ENCODE measurements at regions not wholly inside any gene's neighbourhood (a gene's known extent, or its start where the extent isn't known, plus 50 kb on each side); places are given as distances from the start of the nearest gene placed in this dataset.

DNA sequence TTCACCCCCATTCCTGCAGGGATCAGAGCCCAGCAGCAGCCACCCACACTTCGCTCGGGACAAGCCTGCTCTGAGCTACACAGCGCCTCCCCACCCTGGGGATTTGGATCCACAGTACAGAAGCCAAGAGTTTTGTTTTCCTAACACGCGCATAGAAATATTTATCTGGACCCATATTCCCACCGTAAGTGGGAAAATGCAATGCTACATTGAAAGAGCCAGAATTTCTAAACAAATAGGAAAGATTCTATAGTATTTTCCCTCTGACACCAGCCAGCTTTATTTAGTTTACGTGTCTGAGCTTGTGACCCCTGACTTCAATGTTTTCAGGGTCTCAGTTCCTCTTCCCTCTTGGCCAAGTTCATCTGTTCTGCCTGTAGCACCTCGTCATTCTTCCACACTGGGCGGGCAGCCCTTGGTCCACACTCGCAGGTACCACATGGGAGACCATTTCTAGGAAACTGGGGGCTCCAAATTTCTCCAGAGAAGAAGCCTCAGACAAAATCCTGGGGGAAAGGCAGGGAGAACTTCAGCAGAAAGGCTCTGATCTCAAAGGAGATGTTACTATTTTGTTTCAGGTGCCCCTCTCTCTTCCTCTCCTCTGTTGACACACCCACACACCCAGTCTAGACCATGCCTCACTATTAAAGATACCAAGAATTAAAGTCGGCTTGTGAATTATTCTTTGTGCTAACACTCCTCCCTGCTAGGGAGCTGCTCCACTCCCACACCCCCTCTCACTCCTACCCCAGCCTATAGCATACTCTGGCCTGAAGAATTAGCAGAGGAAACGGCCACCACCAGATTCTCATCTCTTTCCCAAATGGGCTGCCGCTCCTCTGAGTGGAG lies 116.0 kb upstream of the PCGF5 start:
- H3K9me3 ChIP-seq: no peaks in the 10 kb centered on the region
- no peak overlapping the region for H3K27ac ChIP-seq
- no peak overlapping the region for H3K4me3 ChIP-seq (ENCODE audit: low read depth in 1 of 2, low read length in 1 of 2)
- TF ChIP-seq, protein P1, sequence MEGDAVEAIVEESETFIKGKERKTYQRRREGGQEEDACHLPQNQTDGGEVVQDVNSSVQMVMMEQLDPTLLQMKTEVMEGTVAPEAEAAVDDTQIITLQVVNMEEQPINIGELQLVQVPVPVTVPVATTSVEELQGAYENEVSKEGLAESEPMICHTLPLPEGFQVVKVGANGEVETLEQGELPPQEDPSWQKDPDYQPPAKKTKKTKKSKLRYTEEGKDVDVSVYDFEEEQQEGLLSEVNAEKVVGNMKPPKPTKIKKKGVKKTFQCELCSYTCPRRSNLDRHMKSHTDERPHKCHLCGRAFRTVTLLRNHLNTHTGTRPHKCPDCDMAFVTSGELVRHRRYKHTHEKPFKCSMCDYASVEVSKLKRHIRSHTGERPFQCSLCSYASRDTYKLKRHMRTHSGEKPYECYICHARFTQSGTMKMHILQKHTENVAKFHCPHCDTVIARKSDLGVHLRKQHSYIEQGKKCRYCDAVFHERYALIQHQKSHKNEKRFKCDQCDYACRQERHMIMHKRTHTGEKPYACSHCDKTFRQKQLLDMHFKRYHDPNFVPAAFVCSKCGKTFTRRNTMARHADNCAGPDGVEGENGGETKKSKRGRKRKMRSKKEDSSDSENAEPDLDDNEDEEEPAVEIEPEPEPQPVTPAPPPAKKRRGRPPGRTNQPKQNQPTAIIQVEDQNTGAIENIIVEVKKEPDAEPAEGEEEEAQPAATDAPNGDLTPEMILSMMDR (IDR thresholded peaks at IDR 0.05): no peak
- H3K27me3 ChIP-seq: no peaks in the 10 kb centered on the region
- H3K4me1 ChIP-seq (ENCODE audit: control insufficient read depth in 1 of 2, insufficient read depth in 1 of 2, low read depth in 1 of 2, low read length in 1 of 2): no peaks in the 10 kb centered on the region
- H3K36me3 ChIP-seq: no peaks in the 10 kb centered on the region

DNA sequence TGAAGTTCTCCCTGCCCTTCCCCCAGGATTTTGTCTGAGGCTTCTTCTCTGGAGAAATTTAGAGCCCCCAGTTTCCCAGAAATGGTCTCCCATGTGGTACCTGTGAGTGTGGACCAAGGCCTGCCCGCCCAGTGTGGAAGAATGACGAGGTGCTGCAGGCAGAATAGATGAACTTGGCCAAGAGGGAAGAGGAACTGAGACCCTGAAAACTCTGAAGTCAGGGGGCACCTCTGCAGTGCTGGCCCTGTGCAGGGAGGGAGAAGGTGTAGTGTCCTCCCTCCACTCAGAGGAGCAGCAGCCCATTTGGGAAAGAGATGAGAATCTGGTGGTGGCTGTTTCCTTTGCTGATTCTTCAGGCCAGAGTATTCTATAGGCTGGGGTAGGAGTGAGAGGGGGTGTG lies 115.2 kb upstream of the PCGF5 start:
- no peak overlapping the region for H3K27ac ChIP-seq
- no peaks in the 10 kb centered on the region for H3K4me1 ChIP-seq (ENCODE audit: control insufficient read depth in 1 of 2, insufficient read depth in 1 of 2, low read depth in 1 of 2, low read length in 1 of 2)
- no peaks in the 10 kb centered on the region for H3K9me3 ChIP-seq
- H3K4me3 ChIP-seq (ENCODE audit: low read depth in 1 of 2, low read length in 1 of 2): no peak overlapping the region
- H3K27me3 ChIP-seq: no peaks in the 10 kb centered on the region
- TF ChIP-seq, protein P1 (IDR thresholded peaks at IDR 0.05): no peak
- H3K36me3 ChIP-seq: no peaks in the 10 kb centered on the region

DNA sequence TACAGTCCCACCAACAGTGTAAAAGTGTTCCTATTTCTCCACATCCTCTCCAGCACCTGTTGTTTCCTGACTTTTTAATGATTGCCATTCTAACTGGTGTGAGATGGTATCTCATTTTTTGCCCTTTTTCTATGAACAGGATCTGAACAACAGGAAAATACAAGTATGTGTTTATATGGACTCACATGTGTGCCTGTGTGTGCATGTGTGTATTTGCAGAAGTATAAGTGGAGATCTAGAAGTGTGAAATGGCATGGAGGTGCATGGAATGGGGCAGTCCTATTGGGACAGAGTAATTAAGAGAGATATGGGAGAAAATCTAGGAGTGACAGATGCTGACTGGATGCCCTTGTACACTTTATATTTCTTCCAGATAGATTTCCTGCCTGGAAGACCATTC lies 111.6 kb upstream of the PCGF5 start:
- TF ChIP-seq, protein P1 (IDR thresholded peaks at IDR 0.05): no peak
- Histone ChIP-seq H3K27ac (no peak overlapping the region), H3K27me3 (no peaks in the 10 kb centered on the region), H3K9me3 (no peaks in the 10 kb centered on the region), H3K36me3 (no peaks in the 10 kb centered on the region), H3K4me3 (ENCODE audit: low read depth in 1 of 2, low read length in 1 of 2) (no peak overlapping the region), H3K4me1 (ENCODE audit: control insufficient read depth in 1 of 2, insufficient read depth in 1 of 2, low read depth in 1 of 2, low read length in 1 of 2) (no peaks in the 10 kb centered on the region)

DNA sequence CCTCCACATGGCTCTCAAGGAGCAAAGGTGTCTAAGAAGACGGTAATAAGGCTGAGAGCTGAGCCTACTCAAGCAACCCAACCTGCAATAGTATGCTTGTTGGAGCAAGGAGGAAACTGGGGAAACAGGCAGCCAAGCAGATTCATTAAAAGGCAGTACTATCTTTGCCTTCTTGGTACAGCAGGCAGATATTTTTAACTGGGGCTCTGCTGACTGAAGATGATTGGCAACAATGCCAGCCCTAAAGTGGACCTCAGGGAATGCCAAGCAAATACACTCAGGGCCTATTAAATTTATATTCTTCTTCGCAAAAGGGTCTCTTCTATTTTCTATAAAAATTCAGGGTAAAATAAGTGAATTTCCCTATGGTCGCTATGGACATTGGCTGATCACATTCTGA lies 109.4 kb upstream of the PCGF5 start:
- H3K36me3 ChIP-seq: no peaks in the 10 kb centered on the region
- no peaks in the 10 kb centered on the region for H3K27me3 ChIP-seq
- no peak overlapping the region for H3K4me3 ChIP-seq (ENCODE audit: low read depth in 1 of 2, low read length in 1 of 2)
- TF ChIP-seq, protein P1 (IDR thresholded peaks at IDR 0.05): no peak
- H3K9me3 ChIP-seq: no peaks in the 10 kb centered on the region
- H3K4me1 ChIP-seq (ENCODE audit: control insufficient read depth in 1 of 2, insufficient read depth in 1 of 2, low read depth in 1 of 2, low read length in 1 of 2): no peaks in the 10 kb centered on the region
- no peak overlapping the region for H3K27ac ChIP-seq

DNA sequence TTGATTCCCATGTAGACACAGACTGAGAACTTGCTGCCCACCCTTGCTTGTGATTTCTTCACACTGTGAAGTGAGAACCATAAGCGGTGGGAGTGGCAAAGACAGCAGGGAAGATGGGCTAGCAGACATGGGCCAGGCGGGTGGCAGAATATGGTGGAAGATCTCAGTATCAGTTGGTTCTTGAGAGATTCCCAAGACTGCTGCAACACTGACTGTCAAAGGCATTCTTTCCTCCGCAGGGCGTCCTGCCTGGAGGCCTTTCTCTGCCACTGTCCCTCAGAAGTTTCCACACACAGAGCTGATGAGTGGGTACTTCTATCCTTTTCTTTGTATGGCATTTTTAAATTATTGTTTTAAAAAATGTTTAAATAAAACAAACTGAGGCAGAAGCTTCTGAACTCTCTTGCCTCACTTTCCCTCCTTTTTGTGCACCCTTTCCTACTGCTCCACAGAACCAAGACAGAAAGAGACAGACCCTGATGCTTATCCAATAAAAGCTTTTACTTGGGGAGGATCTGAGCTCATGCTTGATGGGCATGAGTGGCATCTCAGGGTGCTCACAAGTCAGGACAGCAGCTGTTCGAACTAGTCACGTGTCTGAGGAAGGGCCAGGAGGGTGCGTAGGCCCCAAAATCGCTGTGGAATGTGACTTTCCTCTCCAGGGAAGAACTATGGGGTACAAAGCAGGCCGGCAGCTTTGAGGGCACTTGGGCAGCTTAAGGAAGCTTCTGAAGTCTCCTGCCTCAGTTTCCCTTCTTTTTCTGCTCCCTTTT lies 104.7 kb upstream of the PCGF5 start:
- no peaks in the 10 kb centered on the region for H3K27me3 ChIP-seq
- no peaks in the 10 kb centered on the region for H3K36me3 ChIP-seq
- TF ChIP-seq, protein P1 (IDR thresholded peaks at IDR 0.05): no peak
- no peaks in the 10 kb centered on the region for H3K9me3 ChIP-seq
- no peaks in the 10 kb centered on the region for H3K4me1 ChIP-seq (ENCODE audit: control insufficient read depth in 1 of 2, insufficient read depth in 1 of 2, low read depth in 1 of 2, low read length in 1 of 2)
- H3K27ac ChIP-seq: no peak overlapping the region
- no peak overlapping the region for H3K4me3 ChIP-seq (ENCODE audit: low read depth in 1 of 2, low read length in 1 of 2)
